GM19467 (cell line): ENCODE measurements at regions not wholly inside any gene's neighbourhood (a gene's known extent, or its start where the extent isn't known, plus 50 kb on each side); places are given as distances from the start of the nearest gene placed in this dataset.
"Not testable (repeated sequence)": the region's sequence is repeated elsewhere in the genome, so short reads cannot be mapped to it uniquely, and the experiment has no call there.

Experiments used
- ATAC-seq: cut with Tn5 transposase; IDR thresholded peaks from one replicate; pipeline ENCODE4 v1.9.1; 2021; ENCODE audit warnings: mild to moderate bottlenecking, moderate library complexity; ENCODE audit not compliant: unreplicated experiment

GRCh38 chr7:69467826-69468225 lies 130.4 kb upstream of the AUTS2 start:
- ATAC-seq: no peak

DNA sequence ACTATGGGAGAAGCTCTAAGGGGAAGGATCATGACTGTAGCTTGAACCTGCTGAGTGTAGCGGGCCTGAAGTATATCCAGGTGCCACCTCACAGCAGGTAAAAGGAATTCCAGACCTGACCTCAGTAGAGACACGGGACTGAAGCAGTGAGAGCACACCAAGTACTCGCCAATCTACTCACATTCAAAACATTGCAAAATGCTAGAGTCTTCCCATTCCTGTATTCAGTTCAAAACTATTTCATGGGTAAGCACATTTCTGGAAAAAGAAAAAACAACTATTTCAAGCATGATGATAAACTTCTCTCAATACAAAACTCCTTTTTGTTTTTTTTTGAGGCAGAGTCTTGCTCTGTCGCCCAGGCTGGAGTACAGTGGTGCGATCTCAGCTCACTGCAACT lies 121.9 kb upstream of the AUTS2 start:
- no peak for ATAC-seq

DNA sequence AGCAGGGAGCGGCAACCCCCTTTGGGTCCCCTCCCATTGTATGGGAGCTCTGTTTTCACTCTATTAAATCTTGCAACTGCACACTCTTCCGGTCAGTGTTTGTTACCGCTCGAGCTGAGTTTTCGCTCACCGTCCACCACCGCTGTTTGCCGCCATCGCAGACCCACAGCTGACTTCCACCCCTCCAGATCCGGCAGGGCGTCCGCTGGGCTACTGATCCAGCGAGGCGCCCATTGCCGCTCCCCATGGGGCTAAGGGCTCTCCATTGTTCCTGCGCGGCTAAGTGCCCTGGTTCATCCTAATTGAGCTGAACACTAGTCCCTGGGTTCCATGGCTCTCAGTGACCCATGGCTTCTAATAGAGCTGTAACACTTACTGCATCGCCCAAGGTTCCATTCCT lies 115.6 kb upstream of the AUTS2 start:
- no peak for ATAC-seq

- ATAC-seq: no peak
Measured at GRCh38 chr7:69489533-69489932, 108.7 kb upstream of the AUTS2 start.

DNA sequence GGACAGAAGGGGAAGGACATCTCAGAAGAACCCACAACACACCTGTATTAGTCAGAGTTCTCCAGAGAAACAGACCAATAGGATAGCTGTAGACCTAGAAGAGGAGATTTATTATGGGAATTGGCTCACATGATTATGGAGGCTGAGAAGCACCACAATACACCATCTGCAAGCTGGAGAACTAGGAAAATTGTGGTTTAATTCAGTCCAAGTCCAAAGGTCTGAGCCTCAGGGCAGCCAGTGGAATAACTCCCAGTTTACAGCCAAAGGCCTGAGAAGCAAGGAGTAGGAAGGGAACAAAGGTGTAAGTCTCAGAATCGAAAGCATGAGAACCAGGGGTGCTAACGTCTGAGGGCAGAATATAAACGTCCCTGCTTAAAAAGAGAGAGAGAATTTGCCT lies 99.6 kb upstream of the AUTS2 start:
- ATAC-seq: no peak

GRCh38 chr7:69502358-69502757 lies 95.9 kb upstream of the AUTS2 start:
- ATAC-seq: no peak

GRCh38 chr7:69504733-69505420 lies 93.4 kb upstream of the AUTS2 start:
- no peak for ATAC-seq

- ATAC-seq: no peak
Measured at GRCh38 chr7:69508736-69509135, 89.5 kb upstream of the AUTS2 start.

GRCh38 chr7:69510114-69510513 lies 88.2 kb upstream of the AUTS2 start:
- no peak for ATAC-seq

- ATAC-seq: no peak
Measured at GRCh38 chr7:69515495-69516212, 82.6 kb upstream of the AUTS2 start.

- no peak for ATAC-seq
Measured at GRCh38 chr7:69516238-69516820, 81.9 kb upstream of the AUTS2 start.

GRCh38 chr7:69517985-69518704 lies 80.1 kb upstream of the AUTS2 start:
- ATAC-seq: no peak

DNA sequence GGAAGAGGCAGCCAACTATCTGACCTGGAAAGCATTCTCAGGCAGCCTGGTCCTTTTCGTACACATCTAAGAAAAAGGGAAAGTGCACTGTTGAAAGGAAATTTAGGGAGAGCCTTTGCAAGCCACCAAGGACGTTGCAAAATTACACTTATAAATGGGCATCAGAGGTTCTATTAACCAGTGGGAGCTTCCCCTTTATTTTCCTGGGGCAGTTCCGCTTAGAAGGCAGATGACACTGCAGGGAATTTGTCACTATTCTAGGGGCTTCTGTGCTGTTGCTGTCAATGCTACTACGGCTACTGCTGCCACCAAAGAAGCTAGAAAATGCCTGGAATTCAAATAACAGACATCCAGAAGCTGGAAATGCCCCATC lies 79.6 kb upstream of the AUTS2 start:
- no peak for ATAC-seq

DNA sequence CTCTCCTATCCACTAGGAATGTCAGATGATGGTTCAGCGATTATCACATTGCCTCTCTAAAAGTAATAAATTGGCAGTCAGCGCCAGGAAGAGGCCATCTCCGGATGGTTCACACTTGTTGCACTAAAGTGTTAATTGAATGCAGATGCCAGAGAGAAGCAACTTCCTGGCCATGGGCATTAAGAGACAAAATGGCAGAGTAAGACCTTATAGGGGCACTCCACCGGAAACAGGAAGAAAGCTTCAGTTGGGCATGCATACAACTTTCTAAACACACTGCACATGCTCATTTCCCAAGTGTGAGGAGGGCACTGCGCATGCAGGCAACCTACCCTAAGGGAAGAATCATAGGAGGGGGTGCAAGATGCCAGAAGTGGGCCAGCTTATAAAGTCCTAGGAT lies 71.7 kb upstream of the AUTS2 start:
- no peak for ATAC-seq

DNA sequence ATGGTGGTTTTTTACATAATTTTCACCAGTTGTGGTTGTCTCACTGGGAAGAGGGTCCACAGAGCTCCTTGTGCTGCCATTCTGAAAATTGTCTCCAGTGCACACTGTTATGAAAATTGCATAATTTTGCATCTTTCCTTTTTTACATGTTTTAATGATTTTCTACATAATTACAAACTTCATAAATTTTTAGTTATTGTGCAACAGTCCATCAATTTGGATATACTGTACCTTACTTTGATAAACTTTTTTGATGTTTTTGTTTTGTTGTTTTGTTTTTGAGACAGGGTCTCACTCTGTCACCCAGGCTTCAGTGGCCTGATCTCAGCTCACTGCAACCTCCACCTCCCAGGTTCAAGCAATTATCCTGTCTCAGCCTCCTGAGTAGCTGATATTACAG lies 70.6 kb upstream of the AUTS2 start:
- no peak for ATAC-seq

- ATAC-seq: no peak
Measured at GRCh38 chr7:69531050-69531449, 67.2 kb upstream of the AUTS2 start.

GRCh38 chr7:69534461-69535041 lies 63.7 kb upstream of the AUTS2 start:
- ATAC-seq: no peak

DNA sequence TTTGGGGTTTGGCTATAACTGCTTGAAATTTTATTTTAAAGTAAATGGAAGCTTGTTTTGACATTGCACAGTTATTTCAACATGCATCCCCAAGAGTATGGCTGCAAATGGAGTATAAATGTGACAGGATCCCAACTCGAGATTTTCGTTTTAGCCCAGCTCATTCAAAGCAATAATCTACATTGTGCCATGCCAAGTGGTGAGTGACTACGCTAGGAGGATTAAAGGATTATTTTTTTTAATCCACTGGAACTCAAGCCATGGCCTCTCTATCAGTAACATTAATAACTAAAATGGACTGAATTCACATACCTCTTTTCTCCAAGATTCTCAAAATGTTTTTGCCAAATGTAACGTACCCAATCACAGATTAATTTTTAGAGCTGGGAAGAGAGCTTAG lies 60.6 kb upstream of the AUTS2 start:
- no peak for ATAC-seq

- ATAC-seq: no peak
Measured at GRCh38 chr7:69539531-69539930, 58.7 kb upstream of the AUTS2 start.

DNA sequence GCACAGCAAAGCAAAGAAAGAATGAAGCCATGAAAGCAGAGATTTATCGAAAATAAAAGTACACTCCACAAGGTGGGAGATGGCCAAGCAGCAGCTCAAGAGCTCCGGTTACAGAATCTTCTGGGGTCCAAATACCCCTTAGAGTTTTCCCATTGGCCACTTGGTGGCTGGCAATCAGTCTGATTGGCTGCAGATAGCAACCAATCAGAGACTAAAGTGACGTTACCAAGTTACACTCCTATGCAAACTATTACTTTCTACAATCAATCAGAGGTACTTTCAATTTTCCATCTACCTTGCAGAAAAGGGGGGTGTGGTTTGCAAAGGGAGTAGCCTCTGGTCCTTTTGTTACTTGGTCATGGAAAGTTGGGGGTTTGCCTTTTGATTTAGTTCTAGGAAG lies 58.0 kb upstream of the AUTS2 start:
- ATAC-seq: no peak

- ATAC-seq: not testable (repeated sequence)
Measured at GRCh38 chr7:69541779-69542432, 56.4 kb upstream of the AUTS2 start.
